Spleen (tissue), 7 donors: ENCODE measurements at regions not wholly inside any gene's neighbourhood (a gene's known extent, or its start where the extent isn't known, plus 50 kb on each side); places are given as distances from the start of the nearest gene placed in this dataset.

Experiments used
- POLR2A ChIP-seq, 3 donors: fragments of 450-650 bp; IDR thresholded peaks; one replicate each; pipeline ENCODE4 v1.5.1; 2017; ENCODE audit warnings: antibody characterized with exemption in 3 of 3, mild to moderate bottlenecking in 1 of 3
- POLR2AphosphoS5 ChIP-seq, 3 donors: sonication (generic); formaldehyde crosslinking; IDR thresholded peaks; one replicate each; pipeline ENCODE4 v1.5.1; 2017; ENCODE audit warnings: antibody characterized with exemption in 3 of 3
- TF ChIP-seq, protein P1 (sequence below), 11 experiments: fragments of 200-600 bp in 7 of 11; fragments of 450-650 bp in 4 of 11; sonication (generic) in 4 of 11; IDR thresholded peaks in 8 of 11; conservative IDR thresholded peaks in 3 of 11; 1 replicate in 7 of 11; 2 replicates in 4 of 11; pipeline versions ENCODE4 v1.4.0 to v1.8.0; 2016 to 2021; ENCODE audit warnings: antibody characterized with exemption in 11 of 11, inconsistent platforms in 4 of 11, mild to moderate bottlenecking in 1 of 11
- donor health status: DM: no; HTN: no; CAD: no; lungs with moderate emphysema.
- donor health status: DM: no; HTN: no; CAD: no.
- donor health status: DM: no; HTN: no; CAD: no.

DNA sequence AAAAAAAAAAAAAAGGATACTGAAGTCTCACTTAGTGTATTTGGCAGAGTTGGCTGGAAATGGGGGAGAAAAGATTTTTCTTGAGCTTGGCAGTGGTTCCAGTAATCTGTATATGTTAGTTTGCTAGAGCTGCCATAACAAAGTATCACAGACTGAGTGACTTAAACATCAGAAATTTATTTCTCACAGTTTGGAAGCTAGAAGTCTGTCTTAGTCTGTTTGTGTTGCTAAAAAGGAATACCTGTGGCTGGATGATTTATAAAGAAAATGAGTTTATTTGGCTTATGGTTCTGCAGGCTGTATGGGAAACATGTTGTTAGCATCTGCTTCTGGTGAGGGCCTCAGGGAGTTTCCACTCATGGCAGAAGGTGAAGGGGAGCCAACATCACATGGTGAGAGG, 89.6 kb upstream of the CEP78 start:
- TF ChIP-seq, protein P1, sequence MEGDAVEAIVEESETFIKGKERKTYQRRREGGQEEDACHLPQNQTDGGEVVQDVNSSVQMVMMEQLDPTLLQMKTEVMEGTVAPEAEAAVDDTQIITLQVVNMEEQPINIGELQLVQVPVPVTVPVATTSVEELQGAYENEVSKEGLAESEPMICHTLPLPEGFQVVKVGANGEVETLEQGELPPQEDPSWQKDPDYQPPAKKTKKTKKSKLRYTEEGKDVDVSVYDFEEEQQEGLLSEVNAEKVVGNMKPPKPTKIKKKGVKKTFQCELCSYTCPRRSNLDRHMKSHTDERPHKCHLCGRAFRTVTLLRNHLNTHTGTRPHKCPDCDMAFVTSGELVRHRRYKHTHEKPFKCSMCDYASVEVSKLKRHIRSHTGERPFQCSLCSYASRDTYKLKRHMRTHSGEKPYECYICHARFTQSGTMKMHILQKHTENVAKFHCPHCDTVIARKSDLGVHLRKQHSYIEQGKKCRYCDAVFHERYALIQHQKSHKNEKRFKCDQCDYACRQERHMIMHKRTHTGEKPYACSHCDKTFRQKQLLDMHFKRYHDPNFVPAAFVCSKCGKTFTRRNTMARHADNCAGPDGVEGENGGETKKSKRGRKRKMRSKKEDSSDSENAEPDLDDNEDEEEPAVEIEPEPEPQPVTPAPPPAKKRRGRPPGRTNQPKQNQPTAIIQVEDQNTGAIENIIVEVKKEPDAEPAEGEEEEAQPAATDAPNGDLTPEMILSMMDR (IDR thresholded peaks at IDR 0.05 in 8 of 11, conservative IDR thresholded peaks at IDR 0.05 in 3 of 11) = no peak
- no peak for TF ChIP-seq POLR2A (IDR thresholded peaks at IDR 0.05)
- TF ChIP-seq POLR2AphosphoS5 (IDR thresholded peaks at IDR 0.05) = no peak
